ENCODE measurements at regions not wholly inside any gene's neighbourhood (a gene's known extent, or its start where the extent isn't known, plus 50 kb on each side); places are given as distances from the start of the nearest gene placed in this dataset.

DNA sequence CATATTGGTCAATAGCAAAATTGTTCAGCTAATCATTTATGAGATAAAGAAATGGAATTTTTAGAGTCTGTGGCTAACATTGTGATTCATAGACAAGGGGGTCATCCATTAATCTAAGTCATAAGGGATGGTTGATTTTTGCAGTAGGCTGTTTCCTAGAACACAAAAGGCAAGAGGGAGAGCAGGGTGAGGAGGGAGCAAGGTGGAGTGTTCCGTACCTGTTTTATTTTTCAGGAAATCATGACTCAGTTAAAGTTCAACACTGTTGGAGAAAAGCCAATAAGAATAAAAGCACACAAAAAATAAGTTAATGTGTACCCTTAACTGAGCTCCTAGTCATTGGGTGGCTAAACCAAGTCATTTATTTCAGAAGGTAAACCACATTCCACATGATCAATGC lies 512.4 kb upstream of the ATXN8OS start:
- DNase-seq = no peak
- Histone ChIP-seq H3K27me3 (no peaks in the 10 kb centered on the region), H3K36me3 (no peaks in the 10 kb centered on the region), H3K9me3 (no peaks in the 10 kb centered on the region), H3K27ac (no peak overlapping the region), H3K4me3 (no peak overlapping the region), H3K4me1 (no peaks in the 10 kb centered on the region)
- intact Hi-C loops (cut with DNase I) = no loop called here
- TF ChIP-seq, protein P1, sequence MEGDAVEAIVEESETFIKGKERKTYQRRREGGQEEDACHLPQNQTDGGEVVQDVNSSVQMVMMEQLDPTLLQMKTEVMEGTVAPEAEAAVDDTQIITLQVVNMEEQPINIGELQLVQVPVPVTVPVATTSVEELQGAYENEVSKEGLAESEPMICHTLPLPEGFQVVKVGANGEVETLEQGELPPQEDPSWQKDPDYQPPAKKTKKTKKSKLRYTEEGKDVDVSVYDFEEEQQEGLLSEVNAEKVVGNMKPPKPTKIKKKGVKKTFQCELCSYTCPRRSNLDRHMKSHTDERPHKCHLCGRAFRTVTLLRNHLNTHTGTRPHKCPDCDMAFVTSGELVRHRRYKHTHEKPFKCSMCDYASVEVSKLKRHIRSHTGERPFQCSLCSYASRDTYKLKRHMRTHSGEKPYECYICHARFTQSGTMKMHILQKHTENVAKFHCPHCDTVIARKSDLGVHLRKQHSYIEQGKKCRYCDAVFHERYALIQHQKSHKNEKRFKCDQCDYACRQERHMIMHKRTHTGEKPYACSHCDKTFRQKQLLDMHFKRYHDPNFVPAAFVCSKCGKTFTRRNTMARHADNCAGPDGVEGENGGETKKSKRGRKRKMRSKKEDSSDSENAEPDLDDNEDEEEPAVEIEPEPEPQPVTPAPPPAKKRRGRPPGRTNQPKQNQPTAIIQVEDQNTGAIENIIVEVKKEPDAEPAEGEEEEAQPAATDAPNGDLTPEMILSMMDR (IDR thresholded peaks at IDR 0.05) = no peak
- TF ChIP-seq POLR2A (IDR thresholded peaks at IDR 0.05) = no peak
- ATAC-seq = no peak
- WGBS, 4 donors = 55 to 73% (median 61%) methylated on average over 1 of the region's 1 CpG

DNA sequence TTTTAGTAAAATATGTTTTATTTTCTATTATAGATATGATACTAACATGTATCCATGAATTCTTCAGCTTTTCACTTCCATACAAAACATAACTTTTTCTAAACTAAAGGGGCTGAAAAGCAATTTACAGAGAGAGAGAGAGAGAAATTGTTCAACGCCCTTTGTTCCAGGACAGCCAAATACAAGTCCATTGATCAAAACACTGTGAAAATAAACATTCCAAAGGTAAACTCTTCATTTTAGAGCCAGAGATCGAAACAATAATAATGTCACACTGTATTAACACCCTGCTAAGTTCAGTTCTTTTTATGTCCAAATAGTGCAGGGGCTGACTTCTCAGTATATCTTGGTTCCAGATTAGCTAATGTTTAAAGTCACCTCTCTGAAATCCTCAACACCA lies 516.2 kb upstream of the ATXN8OS start:
- ATAC-seq (no peak), DNase-seq (no peak)
- Histone ChIP-seq H3K27me3 (no peaks in the 10 kb centered on the region), H3K4me3 (no peak overlapping the region), H3K36me3 (no peaks in the 10 kb centered on the region), H3K4me1 (no peaks in the 10 kb centered on the region), H3K9me3 (no peaks in the 10 kb centered on the region), H3K27ac (no peak overlapping the region)
- intact Hi-C loops (cut with DNase I) = loop anchor here in 1 of 10 donors (2.0 kb wide), 1 partner anchor 15 kb away; no protein-coding TSS in a partner anchor
- TF ChIP-seq POLR2A (IDR thresholded peaks at IDR 0.05) = no peak
- TF ChIP-seq, protein P1 (IDR thresholded peaks at IDR 0.05) = no peak
- 66 to 77% (median 75%) methylated on average over 2 of the region's 2 CpGs for WGBS, 4 donors

DNA sequence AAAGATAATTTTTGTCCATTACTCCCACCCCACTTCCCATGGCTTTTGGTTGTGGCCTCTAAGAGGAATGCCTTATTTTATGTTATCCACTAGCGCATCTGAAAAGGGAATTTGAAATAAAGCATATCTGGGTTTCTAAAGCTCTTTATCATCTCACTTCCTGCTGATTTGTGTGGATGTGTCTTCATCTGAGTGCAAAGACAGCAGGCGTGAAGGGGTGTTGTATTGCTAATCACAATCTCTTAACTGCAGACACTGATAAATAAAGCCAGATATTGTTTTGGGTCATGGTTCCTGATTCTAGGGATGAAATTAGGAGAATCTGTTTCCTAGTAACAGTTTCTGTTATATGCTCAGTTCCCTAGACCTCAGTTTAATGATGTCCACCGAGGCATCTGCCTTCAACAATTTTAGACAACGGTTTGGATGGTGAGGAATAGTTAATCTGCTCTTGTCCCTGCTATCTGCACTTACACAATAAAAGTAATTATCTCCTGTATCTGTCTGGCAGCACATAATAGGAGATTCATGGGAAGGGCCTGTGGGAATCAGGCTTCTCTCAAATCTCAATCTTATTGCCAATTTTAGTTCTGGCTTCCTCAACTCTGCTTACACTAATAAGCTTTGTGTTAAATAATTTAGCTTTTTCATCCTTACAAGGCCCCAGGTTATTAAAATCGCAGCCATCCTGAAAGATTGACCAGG lies 517.9 kb upstream of the ATXN8OS start:
- no peaks in the 10 kb centered on the region for H3K36me3 ChIP-seq
- 67 to 78% (median 73%) methylated on average over 5 of the region's 5 CpGs for WGBS, 4 donors
- H3K4me3 ChIP-seq = no peak overlapping the region
- no peak for TF ChIP-seq POLR2A (IDR thresholded peaks at IDR 0.05)
- TF ChIP-seq, protein P1 (IDR thresholded peaks at IDR 0.05) = no peak
- no peak overlapping the region for H3K27ac ChIP-seq
- ATAC-seq (no peak), DNase-seq (no peak)
- H3K4me1 ChIP-seq = no peaks in the 10 kb centered on the region
- no peaks in the 10 kb centered on the region for H3K27me3 ChIP-seq
- H3K9me3 ChIP-seq = no peaks in the 10 kb centered on the region
- intact Hi-C loops (cut with DNase I) = loop anchor here in 1 of 10 donors (2.0 kb wide), 1 partner anchor 17 kb away; no protein-coding TSS in a partner anchor

DNA sequence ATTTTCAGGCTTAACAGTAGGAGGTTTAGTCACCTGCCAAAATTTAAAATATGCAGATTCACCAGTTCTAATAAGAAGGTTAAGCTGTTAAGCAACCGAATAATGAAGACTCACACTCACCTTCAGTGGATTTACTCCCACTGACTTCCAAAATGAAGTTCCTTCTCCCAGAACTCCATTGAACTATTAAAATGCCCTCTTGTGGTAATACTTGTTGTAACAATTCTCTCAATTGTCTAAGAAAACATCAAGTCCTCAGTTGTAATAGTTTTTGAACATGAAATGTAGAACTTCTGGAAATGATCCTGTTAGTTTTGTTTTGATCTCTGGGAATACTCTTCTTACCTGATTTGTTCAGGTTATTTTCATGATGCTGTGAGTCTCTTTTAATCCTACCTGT lies 522.0 kb upstream of the ATXN8OS start:
- no peaks in the 10 kb centered on the region for H3K36me3 ChIP-seq
- H3K27ac ChIP-seq = no peak overlapping the region
- no peaks in the 10 kb centered on the region for H3K9me3 ChIP-seq
- H3K4me1 ChIP-seq = no peaks in the 10 kb centered on the region
- 63 to 88% (median 66%) methylated on average over 1 of the region's 1 CpG for WGBS, 4 donors
- H3K4me3 ChIP-seq = no peak overlapping the region
- DNase-seq (no peak), ATAC-seq (no peak)
- intact Hi-C loops (cut with DNase I) = no loop called here
- TF ChIP-seq POLR2A (IDR thresholded peaks at IDR 0.05) = no peak
- TF ChIP-seq, protein P1 (IDR thresholded peaks at IDR 0.05) = no peak
- no peaks in the 10 kb centered on the region for H3K27me3 ChIP-seq

Measured in heart left ventricle (tissue), 16 donors.